Kasumi-1 (cell line): ENCODE measurements at regions not wholly inside any gene's neighbourhood (a gene's known extent, or its start where the extent isn't known, plus 50 kb on each side); places are given as distances from the start of the nearest gene placed in this dataset.
"Not testable (repeated sequence)": the region's sequence is repeated elsewhere in the genome, so short reads cannot be mapped to it uniquely, and the experiment has no call there.

Experiments used
- DNase-seq, 2 experiments: peaks; one replicate each; lab custom pipeline; 2025; lab: John Stamatoyannopoulos, UW

- DNase-seq = no peak
Observed at GRCh38 chr6:160804639-160805038, 102.6 kb downstream of the PLG start.

DNA sequence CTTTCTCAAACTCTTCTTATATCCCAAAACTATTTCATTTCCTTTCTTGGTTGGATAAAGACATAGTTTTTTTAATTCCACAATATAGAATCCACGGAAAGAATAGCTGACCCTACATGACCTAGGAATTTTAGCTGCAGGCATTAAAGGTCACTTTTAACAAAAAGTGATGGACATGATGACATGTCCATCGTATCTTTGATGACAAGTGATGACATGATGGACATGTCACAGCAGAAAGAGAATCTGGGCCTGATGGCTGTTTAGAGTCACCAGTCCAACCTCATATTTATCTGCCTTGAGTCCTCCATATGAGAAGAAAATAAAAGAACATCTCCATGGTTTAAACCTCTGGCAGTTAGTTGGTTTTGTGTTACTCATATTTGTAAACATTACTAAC, 106.2 kb downstream of the PLG start:
- no peak for DNase-seq

DNA sequence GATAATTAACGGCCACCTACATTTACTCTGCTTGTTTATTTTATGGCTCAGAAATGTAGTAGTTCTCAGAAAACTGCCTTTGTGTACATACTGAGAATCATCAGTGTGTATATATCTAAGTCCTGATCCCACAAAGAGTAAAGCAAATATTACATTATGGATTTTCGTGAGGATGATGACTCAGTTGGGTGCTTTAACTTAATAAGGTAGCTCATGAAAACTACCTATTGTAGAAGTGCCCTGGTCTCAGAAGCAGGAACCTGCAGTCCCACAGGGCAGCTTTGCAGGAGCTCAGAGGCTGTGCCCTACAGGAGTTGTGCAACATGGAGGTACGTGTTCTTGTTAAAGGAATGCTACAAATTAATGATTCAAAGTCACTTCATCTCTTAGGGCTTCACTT, 108.2 kb downstream of the PLG start:
- DNase-seq = no peak

DNA sequence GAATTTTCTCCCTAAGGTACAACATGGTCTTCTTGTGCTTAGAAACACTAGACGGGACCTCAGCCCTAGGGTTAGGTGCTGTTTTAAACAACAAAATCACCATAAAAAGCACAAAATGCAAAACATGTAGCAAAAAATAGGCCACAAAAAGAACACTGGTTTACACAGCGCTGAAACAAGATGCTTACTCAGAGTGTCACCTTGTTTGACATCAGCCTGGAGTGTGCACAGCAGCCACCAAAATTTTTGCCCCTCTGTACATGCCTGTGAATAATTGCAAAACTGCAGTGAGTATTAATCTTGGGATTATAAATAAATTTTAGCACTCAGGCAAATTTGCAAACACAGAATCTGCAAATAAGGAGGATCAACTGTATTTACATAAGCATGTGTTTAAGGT, 110.1 kb downstream of the PLG start:
- no peak for DNase-seq

DNA sequence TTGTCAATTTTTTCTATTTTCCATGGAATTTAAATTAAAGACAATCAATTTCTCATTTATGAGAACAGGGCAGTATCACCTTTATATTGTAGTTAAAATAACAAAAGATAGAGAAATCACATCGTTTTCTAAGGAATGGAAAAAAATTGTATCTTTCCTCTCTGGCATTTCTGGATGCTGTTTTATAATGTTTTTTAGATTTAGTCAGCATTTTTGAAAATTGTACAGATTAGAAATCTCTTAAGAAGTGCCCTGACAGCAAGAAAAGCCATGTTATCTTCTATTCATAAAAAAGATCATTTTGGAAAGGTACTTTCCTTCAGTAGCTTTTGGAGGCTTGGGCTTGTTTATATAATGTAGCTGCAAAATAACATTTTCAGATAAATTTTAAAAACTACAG, 116.9 kb downstream of the PLG start:
- DNase-seq = no peak

DNA sequence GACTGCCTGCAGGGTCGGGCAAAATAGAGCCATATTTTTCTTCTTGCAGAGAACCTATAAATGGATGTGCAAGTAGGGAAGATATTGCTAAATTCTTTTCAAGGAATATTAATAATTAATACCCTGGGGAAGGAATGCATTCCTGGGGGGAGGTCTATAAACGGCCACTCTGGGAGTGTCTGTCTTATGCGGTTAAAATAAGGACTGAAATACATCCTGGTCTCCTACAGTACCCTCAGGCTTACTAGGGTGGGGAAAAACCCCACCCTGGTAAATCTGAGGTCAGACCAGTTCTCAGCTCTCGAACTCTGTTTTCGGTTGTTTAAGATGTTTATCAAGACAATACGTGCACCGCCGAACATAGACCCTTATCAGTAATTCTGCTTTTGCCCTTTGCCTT, 118.6 kb downstream of the PLG start:
- DNase-seq = not testable (repeated sequence)

- DNase-seq = no peak
Observed at GRCh38 chr6:160831739-160832138, 129.7 kb downstream of the PLG start.

GRCh38 chr6:160832422-160832821, 130.4 kb downstream of the PLG start:
- no peak for DNase-seq

DNA sequence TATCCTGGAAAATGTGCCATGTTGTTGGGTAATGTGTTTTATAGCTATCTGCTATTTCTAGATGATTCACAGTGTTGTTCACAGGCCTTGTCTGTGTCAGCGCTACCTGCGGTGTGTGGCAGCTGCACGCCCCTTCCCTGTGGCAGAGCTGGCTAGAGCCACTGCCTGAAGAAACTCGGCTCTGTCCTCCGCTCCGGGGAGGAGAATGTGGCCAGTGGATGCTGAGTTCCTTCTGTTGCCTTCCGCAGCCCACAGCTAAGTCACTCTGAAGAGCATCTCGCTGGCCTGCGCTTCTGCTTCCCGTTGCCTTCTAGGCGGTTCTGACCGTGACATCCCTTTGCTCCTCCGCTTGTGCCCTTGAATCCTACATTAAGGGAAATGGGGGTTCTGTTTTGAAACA, 135.1 kb downstream of the PLG start:
- no peak for DNase-seq

DNA sequence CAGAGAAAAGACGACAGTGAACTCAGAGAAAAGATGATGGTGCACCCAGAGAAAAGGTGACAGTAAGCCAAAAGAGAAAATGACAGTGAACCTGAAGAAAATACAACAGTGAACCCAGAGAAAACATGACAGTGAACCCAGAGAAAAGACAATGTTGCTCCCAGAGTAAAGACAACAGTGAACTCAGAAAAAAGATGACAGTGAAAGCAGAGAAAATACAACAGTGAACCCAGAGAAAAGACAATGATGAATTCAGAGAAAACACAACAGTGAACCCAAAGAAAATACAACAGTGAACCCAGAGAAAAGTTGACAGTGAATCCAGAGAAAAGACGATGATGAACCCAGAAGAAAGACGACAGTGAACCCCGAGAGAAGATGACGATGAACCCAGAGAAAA, 140.5 kb upstream of the MAP3K4 start:
- no peak for DNase-seq

- no peak for DNase-seq
Observed at GRCh38 chr6:160853946-160854345, 137.6 kb upstream of the MAP3K4 start.

- no peak for DNase-seq
Observed at GRCh38 chr6:160858886-160859285, 132.7 kb upstream of the MAP3K4 start.

GRCh38 chr6:160859822-160860221, 131.7 kb upstream of the MAP3K4 start:
- no peak for DNase-seq

DNA sequence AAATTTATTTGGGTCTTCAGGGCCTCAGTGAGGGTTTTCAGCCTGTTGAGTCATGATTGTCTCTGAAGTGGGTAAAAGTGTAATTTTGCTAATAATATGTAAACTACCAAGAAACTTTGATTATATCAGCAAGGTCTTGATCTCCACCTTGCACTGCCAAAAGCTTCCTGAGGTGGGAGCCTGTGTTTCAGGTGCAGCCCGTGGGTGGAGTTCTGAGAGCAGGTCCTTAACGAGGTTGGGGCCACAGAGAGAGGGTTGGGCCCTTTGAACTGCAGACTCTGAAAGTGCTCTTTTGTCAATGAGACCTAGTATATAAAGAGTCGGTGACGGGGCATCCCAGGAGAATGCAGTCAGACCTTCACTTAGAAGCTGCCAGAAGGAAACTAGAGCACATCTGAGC, 129.7 kb upstream of the MAP3K4 start:
- no peak for DNase-seq

DNA sequence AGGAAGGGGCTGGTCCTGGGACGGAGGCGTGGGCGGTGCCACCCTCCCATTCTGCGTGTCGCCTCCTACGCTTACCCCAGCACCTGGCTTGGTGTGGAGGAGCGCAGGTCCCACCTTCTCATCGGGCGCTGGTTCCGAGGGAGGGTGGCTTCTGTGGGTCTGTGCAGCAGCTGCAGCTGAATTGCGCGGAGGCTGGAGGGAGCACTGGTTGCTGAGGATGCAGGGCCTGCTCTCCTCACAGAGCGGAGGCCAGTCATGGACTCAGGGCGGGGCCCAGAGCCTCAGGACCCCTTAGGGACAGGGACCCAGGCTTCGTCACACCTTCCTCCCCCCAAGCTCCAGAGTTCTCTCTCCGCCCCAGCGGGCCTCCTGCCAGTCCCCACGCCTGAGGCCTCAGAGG, 127.8 kb upstream of the MAP3K4 start:
- no peak for DNase-seq

DNA sequence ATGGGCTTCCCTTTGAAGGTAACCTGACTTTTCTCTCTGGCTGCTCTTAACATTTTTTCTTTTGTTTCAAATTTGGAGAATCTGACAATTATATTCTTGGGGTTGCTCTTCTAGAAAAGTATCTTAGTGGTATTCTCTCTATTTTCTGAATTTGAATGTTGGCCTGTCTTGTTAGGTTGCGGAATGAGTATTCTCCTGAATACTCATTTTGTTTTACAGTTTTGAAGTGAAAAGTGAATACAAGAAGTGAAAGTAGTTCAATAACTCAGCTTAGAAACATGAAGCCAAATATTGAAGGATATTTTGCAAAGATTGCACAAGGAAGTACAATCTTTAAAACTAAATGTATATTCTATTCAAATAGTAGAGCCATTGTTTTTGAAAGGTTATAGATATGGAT, 120.2 kb upstream of the MAP3K4 start:
- no peak for DNase-seq

DNA sequence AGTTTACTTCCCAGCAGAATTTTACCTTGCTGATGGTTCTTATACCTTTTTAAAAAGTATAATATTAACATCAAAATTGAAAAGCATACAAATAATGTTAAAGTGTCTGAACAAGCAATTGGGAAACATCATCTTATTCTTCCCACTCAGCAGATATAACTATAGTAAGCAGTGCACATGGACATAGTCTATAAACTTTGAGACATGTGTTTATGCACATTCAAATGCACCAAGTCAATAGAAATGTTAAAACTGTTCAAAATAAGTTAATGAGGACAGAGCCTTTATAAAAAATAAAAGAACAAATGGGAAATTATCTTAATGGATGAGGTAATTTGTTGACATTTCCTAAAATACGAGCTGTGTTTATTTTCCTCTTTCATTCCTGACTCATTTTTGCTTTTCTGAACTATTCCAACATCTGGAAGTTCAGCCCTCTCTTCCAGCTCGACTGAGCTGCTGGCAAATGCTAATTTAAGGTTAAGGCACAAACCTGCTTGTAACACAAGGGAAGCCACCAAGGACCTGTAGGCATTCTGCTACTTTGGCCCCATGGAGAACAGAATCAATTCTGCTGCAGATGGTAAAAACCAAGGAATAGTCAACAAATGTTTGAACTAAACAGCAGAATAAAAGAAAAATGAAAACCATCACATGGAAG, 110.3 kb upstream of the MAP3K4 start:
- no peak for DNase-seq

DNA sequence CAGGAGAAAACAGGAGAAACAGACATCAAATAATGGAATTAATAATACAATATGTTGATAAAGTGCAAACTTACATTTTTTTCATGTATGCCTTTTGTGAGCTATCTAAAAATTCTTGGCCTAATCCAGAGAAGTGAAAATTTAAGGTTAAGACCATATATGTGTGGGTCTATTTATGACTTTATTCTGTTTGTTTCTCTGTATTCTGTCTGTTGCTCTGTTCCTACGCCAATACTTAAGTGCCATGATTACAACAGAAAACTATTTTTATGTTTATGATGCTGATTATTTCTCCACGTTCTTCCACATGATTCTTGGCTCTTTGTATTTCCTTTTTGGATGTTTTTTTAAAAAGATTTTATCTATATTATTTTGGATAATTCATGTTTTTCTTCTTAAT, 109.6 kb upstream of the MAP3K4 start:
- DNase-seq = no peak

DNA sequence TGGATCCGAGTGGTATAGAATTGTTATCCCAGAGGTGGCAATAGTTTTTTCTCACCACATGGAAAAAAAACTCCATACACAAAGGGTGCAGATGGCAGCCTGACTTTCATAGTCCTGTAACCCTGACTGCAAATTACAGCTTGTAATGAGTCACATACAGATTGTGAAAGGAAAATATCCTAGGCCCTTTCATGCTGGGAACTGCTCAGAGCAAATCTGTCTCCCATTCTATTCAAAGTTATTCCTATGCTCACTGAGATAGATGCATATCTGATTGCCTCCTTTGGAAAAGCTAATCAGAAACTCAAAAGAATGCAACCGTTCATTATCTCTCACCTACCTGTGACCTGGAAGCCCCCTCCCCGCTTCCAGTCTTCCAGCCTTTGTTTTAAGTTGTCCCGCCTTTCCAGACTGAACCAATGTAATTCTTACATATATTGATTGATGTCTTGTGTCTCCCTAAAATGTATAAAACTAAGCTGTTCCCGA, 108.7 kb upstream of the MAP3K4 start:
- DNase-seq = no peak

- DNase-seq = no peak
Observed at GRCh38 chr6:160883560-160883959, 108.0 kb upstream of the MAP3K4 start.

- DNase-seq = no peak
Observed at GRCh38 chr6:160883999-160884398, 107.6 kb upstream of the MAP3K4 start.

- DNase-seq = not testable (repeated sequence)
Observed at GRCh38 chr6:160889148-160889547, 102.4 kb upstream of the MAP3K4 start.

DNA sequence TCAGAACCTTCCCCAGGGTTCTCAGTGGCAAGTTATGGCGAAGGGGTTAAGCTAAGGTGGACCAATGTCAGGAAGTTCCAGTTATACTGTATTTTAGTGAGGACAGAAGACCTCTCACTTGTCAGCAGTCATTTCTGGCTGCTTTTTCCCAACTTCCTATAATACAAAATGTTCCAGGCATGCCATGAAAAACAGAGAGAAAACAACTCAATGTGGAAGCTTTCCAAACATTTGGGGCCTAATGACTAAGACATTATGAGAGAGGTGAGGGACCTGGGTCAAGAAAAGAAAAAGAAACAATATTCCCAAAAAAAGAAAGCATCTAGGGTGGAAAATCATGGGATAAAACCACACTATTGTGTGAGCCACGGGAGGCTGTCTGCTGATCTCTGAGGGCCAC, 99.9 kb upstream of the MAP3K4 start:
- no peak for DNase-seq

DNA sequence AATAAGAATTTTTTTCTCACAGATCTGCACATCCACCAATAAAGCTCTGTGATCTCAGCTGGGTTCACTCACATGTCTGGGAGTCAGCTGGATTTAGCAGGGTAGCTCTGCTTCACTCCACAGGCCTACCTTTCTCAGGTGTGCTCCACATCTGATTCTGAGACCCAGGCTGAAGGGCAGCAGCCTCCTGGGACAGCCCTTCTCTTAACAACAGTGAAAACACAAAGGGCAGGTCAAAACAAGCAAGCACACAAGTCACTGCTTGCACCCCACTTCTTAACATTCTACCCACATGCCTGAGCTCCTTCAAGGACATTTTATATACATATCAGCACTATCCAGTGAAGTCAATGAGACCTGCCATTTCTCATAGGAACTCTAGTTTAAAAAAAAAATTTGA, 96.0 kb upstream of the MAP3K4 start:
- no peak for DNase-seq
